ENCODE measurements at regions not wholly inside any gene's neighbourhood (a gene's known extent, or its start where the extent isn't known, plus 50 kb on each side); places are given as distances from the start of the nearest gene placed in this dataset.
"Not testable (repeated sequence)": the region's sequence is repeated elsewhere in the genome, so short reads cannot be mapped to it uniquely, and the experiment has no call there.

GRCh38 chr12:131261906-131262305, 308.2 kb downstream of the ADGRD1 start:
- Mint-ChIP-seq H3K36me3 (no peaks in the 10 kb centered on the region), H3K4me1 (no peaks in the 10 kb centered on the region), H3K4me3 (no peak overlapping the region), H3K27ac (no peak overlapping the region), H3K9me3 (no peaks in the 10 kb centered on the region), H3K27me3 (ENCODE audit: low read depth in 3 of 3) (peaks cover 0 to 2% (median 0%) of the 10 kb centered on the region in 3 donors)
- DNase-seq = no peak

- no peak for DNase-seq
- no peak overlapping the region for H3K27ac Mint-ChIP-seq
Observed at GRCh38 chr12:131263626-131264025, 309.9 kb downstream of the ADGRD1 start.

GRCh38 chr12:131264635-131265034, 310.9 kb downstream of the ADGRD1 start:
- H3K27me3 Mint-ChIP-seq (ENCODE audit: low read depth in 3 of 3) = peaks cover 0 to 2% (median 0%) of the 10 kb centered on the region in 3 donors
- H3K4me1 Mint-ChIP-seq = no peaks in the 10 kb centered on the region
- H3K27ac Mint-ChIP-seq = no peak overlapping the region
- no peak overlapping the region for H3K4me3 Mint-ChIP-seq
- H3K36me3 Mint-ChIP-seq = no peaks in the 10 kb centered on the region
- H3K9me3 Mint-ChIP-seq = no peaks in the 10 kb centered on the region
- no peak for DNase-seq

More at GRCh38 chr12:131263626-131264025, 309.9 kb downstream of the ADGRD1 start:
- Mint-ChIP-seq H3K9me3 (no peaks in the 10 kb centered on the region), H3K4me3 (no peak overlapping the region), H3K4me1 (no peaks in the 10 kb centered on the region), H3K27me3 (ENCODE audit: low read depth in 3 of 3) (peaks cover 0 to 2% (median 0%) of the 10 kb centered on the region in 3 donors), H3K36me3 (no peaks in the 10 kb centered on the region)

- Mint-ChIP-seq H3K27ac (no peak overlapping the region), H3K4me3 (no peak overlapping the region), H3K36me3 (no peaks in the 10 kb centered on the region), H3K27me3 (ENCODE audit: low read depth in 3 of 3) (peaks cover 0 to 2% (median 0%) of the 10 kb centered on the region in 3 donors), H3K4me1 (no peaks in the 10 kb centered on the region), H3K9me3 (no peaks in the 10 kb centered on the region)
- no peak for DNase-seq
Observed at GRCh38 chr12:131266591-131267467, 313.1 kb downstream of the ADGRD1 start.

- H3K9me3 Mint-ChIP-seq = no peaks in the 10 kb centered on the region
- peaks cover 0 to 2% (median 0%) of the 10 kb centered on the region in 3 donors for H3K27me3 Mint-ChIP-seq (ENCODE audit: low read depth in 3 of 3)
- no peaks in the 10 kb centered on the region for H3K36me3 Mint-ChIP-seq
- no peaks in the 10 kb centered on the region for H3K4me1 Mint-ChIP-seq
- no peak overlapping the region for H3K4me3 Mint-ChIP-seq
- no peak overlapping the region for H3K27ac Mint-ChIP-seq
- DNase-seq = no peak
Observed at GRCh38 chr12:131267576-131267975, 313.9 kb downstream of the ADGRD1 start.

- not testable (repeated sequence) for H3K27ac Mint-ChIP-seq; H3K4me3 Mint-ChIP-seq; H3K27me3 Mint-ChIP-seq (ENCODE audit: low read depth in 3 of 3); H3K4me1 Mint-ChIP-seq; H3K9me3 Mint-ChIP-seq; H3K36me3 Mint-ChIP-seq; DNase-seq
Observed at GRCh38 chr12:131268123-131268522, 314.4 kb downstream of the ADGRD1 start.

- not testable (repeated sequence) for H3K36me3 Mint-ChIP-seq; H3K4me3 Mint-ChIP-seq; H3K4me1 Mint-ChIP-seq; H3K9me3 Mint-ChIP-seq; H3K27ac Mint-ChIP-seq; DNase-seq; H3K27me3 Mint-ChIP-seq (ENCODE audit: low read depth in 3 of 3)
Observed at GRCh38 chr12:131268571-131268970, 314.9 kb downstream of the ADGRD1 start.

- Mint-ChIP-seq H3K4me1 (no peaks in the 10 kb centered on the region), H3K27me3 (ENCODE audit: low read depth in 3 of 3) (peaks cover 0 to 2% (median 0%) of the 10 kb centered on the region in 3 donors), H3K4me3 (no peak overlapping the region), H3K27ac (no peak overlapping the region), H3K36me3 (no peaks in the 10 kb centered on the region), H3K9me3 (no peaks in the 10 kb centered on the region)
- DNase-seq = no peak
Observed at GRCh38 chr12:131269551-131269950, 315.8 kb downstream of the ADGRD1 start.

GRCh38 chr12:131269977-131270376, 316.3 kb downstream of the ADGRD1 start:
- H3K9me3 Mint-ChIP-seq; H3K27me3 Mint-ChIP-seq (ENCODE audit: low read depth in 3 of 3); H3K4me1 Mint-ChIP-seq; DNase-seq; H3K4me3 Mint-ChIP-seq; H3K27ac Mint-ChIP-seq; H3K36me3 Mint-ChIP-seq: not testable (repeated sequence)

- Mint-ChIP-seq H3K36me3 (no peaks in the 10 kb centered on the region), H3K4me3 (no peak overlapping the region), H3K9me3 (no peaks in the 10 kb centered on the region), H3K27me3 (ENCODE audit: low read depth in 3 of 3) (no peaks in the 10 kb centered on the region), H3K4me1 (no peaks in the 10 kb centered on the region), H3K27ac (no peak overlapping the region)
- no peak for DNase-seq
Observed at GRCh38 chr12:131271724-131272123, 318.0 kb downstream of the ADGRD1 start.

- H3K36me3 Mint-ChIP-seq; H3K27ac Mint-ChIP-seq; DNase-seq; H3K4me3 Mint-ChIP-seq; H3K9me3 Mint-ChIP-seq; H3K4me1 Mint-ChIP-seq; H3K27me3 Mint-ChIP-seq (ENCODE audit: low read depth in 3 of 3): not testable (repeated sequence)
Observed at GRCh38 chr12:131272283-131272814, 318.6 kb downstream of the ADGRD1 start.

GRCh38 chr12:131273291-131273845, 319.7 kb downstream of the ADGRD1 start:
- Mint-ChIP-seq H3K27ac (no peak overlapping the region), H3K36me3 (no peaks in the 10 kb centered on the region), H3K9me3 (no peaks in the 10 kb centered on the region), H3K4me1 (no peaks in the 10 kb centered on the region), H3K27me3 (ENCODE audit: low read depth in 3 of 3) (no peaks in the 10 kb centered on the region), H3K4me3 (no peak overlapping the region)
- no peak for DNase-seq

- no peak for DNase-seq
- no peak overlapping the region for H3K4me3 Mint-ChIP-seq
- H3K4me1 Mint-ChIP-seq = no peaks in the 10 kb centered on the region
- H3K27me3 Mint-ChIP-seq (ENCODE audit: low read depth in 3 of 3) = no peaks in the 10 kb centered on the region
- H3K9me3 Mint-ChIP-seq = no peaks in the 10 kb centered on the region
- no peak overlapping the region for H3K27ac Mint-ChIP-seq
- H3K36me3 Mint-ChIP-seq = no peaks in the 10 kb centered on the region
Observed at GRCh38 chr12:131274061-131274460, 320.4 kb downstream of the ADGRD1 start.

- DNase-seq = no peak
- Mint-ChIP-seq H3K9me3 (no peaks in the 10 kb centered on the region), H3K36me3 (no peaks in the 10 kb centered on the region), H3K4me1 (no peaks in the 10 kb centered on the region), H3K27ac (no peak overlapping the region), H3K27me3 (ENCODE audit: low read depth in 3 of 3) (no peaks in the 10 kb centered on the region), H3K4me3 (no peak overlapping the region)
Observed at GRCh38 chr12:131274906-131275305, 321.2 kb downstream of the ADGRD1 start.

Measured in immature natural killer cell (primary cell).